Astrocyte (in vitro differentiated cells and primary cell): ENCODE measurements at regions not wholly inside any gene's neighbourhood (a gene's known extent, or its start where the extent isn't known, plus 50 kb on each side); places are given as distances from the start of the nearest gene placed in this dataset.

ENCODE experiments used
- DNase-seq: peaks from one replicate; pipeline ENCODE4 v3.0.0-alpha.2; 2010; ENCODE audit warnings: low read depth
- FAIRE-seq: peaks from 2 replicates; lab custom pipeline; 2011; peaks lifted over from hg19 to GRCh38; lab: Jason Lieb, UNC
- H2AFZ ChIP-seq: 2 replicates; pipeline ENCODE4 v1.6.0; 2012; ENCODE audit warnings: low read depth, low read length, inconsistent platforms
- H3K27ac ChIP-seq: 2 replicates; pipeline ENCODE4 v1.5.1; 2011; ENCODE audit warnings: low read depth, low read length, inconsistent platforms
- H3K27me3 ChIP-seq: 2 replicates; pipeline ENCODE4 v1.6.0; 2011; ENCODE audit warnings: low read length, inconsistent platforms; ENCODE audit not compliant: insufficient read depth
- H3K36me3 ChIP-seq: 2 replicates; pipeline ENCODE4 v1.5.1; 2011; ENCODE audit warnings: low read length, inconsistent platforms; ENCODE audit not compliant: insufficient read depth
- H3K4me1 ChIP-seq: 2 replicates; pipeline ENCODE4 v1.5.1; 2011; ENCODE audit warnings: low read length, inconsistent platforms; ENCODE audit not compliant: insufficient read depth
- H3K4me2 ChIP-seq: 2 replicates; pipeline ENCODE4 v1.6.0; 2012; ENCODE audit warnings: low read length, inconsistent platforms
- H3K4me3 ChIP-seq: 2 replicates; pipeline ENCODE4 v1.5.1; 2011; ENCODE audit warnings: low read depth, mild to moderate bottlenecking, low read length, inconsistent platforms; ENCODE audit not compliant: insufficient read depth
- H3K79me2 ChIP-seq: 2 replicates; pipeline ENCODE4 v1.6.0; 2012; ENCODE audit warnings: mild to moderate bottlenecking, low read length, inconsistent platforms; ENCODE audit not compliant: insufficient read depth
- H3K9ac ChIP-seq: 2 replicates; pipeline ENCODE4 v1.6.0; 2012; ENCODE audit warnings: mild to moderate bottlenecking, low read length, inconsistent platforms
- H3K9me3 ChIP-seq: 2 replicates; pipeline ENCODE4 v1.5.1; 2012; ENCODE audit warnings: low read depth, mild to moderate bottlenecking, low read length, inconsistent platforms; ENCODE audit not compliant: insufficient read depth
- H4K20me1 ChIP-seq: 2 replicates; pipeline ENCODE4 v1.6.0; 2012; ENCODE audit warnings: low read length, inconsistent platforms; ENCODE audit not compliant: insufficient read depth
- H3K27ac Mint-ChIP-seq: one replicate; pipeline ENCODE4 v1.8.0; 2021; ENCODE audit warnings: mild to moderate bottlenecking, mixed read lengths; ENCODE audit not compliant: unreplicated experiment
- H3K27me3 Mint-ChIP-seq: one replicate; pipeline ENCODE4 v1.8.0; 2021; ENCODE audit warnings: low read depth, mixed read lengths; ENCODE audit not compliant: unreplicated experiment
- H3K36me3 Mint-ChIP-seq: one replicate; pipeline ENCODE4 v1.8.0; 2021; ENCODE audit warnings: low read depth, mixed read lengths; ENCODE audit not compliant: unreplicated experiment
- H3K4me1 Mint-ChIP-seq: one replicate; pipeline ENCODE4 v1.8.0; 2021; ENCODE audit warnings: low read depth, mixed read lengths; ENCODE audit not compliant: unreplicated experiment
- H3K4me3 Mint-ChIP-seq: one replicate; pipeline ENCODE4 v1.8.0; 2021; ENCODE audit warnings: mild to moderate bottlenecking, moderate library complexity, mixed read lengths; ENCODE audit not compliant: unreplicated experiment
- H3K9me3 Mint-ChIP-seq: one replicate; pipeline ENCODE4 v1.8.0; 2021; ENCODE audit warnings: mild to moderate bottlenecking, mixed read lengths; ENCODE audit not compliant: unreplicated experiment
- CTCF ChIP-seq: IDR thresholded peaks from 2 replicates; pipeline ENCODE4 v1.5.1; 2011; ENCODE audit warnings: low read depth, mild to moderate bottlenecking, inconsistent platforms, low read length, moderate library complexity; ENCODE audit not compliant: insufficient read depth
- EZH2 ChIP-seq: IDR thresholded peaks from 2 replicates; pipeline ENCODE4 v1.6.1; 2012; ENCODE audit warnings: mild to moderate bottlenecking, low read length, inconsistent platforms; ENCODE audit not compliant: insufficient read depth

- Mint-ChIP-seq H3K4me1 (peaks cover 15% of the 10 kb centered on the region), H3K27me3 (no peaks in the 10 kb centered on the region), H3K4me3 (no peak overlapping the region), H3K27ac (no peak overlapping the region), H3K9me3 (no peaks in the 10 kb centered on the region), H3K36me3 (no peaks in the 10 kb centered on the region)
- FAIRE-seq (no peak), DNase-seq (no peak)
- Histone ChIP-seq H3K4me1 (peaks cover 12% of the 10 kb centered on the region), H3K4me3 (no peak overlapping the region), H3K4me2 (no peak overlapping the region), H3K79me2 (no peaks in the 10 kb centered on the region), H3K27me3 (no peaks in the 10 kb centered on the region), H3K9me3 (no peaks in the 10 kb centered on the region), H3K36me3 (no peaks in the 10 kb centered on the region), H3K9ac (no peak overlapping the region), H4K20me1 (no peaks in the 10 kb centered on the region), H3K27ac (no peak overlapping the region), H2AFZ (no peak overlapping the region)
- TF ChIP-seq CTCF: no peak
- TF ChIP-seq EZH2: no peak
Measured at GRCh38 chr4:33078145-33078544, 2358.0 kb downstream of the PCDH7 start.

GRCh38 chr4:33080275-33080674, 2360.1 kb downstream of the PCDH7 start:
- H3K4me3 Mint-ChIP-seq: no peak overlapping the region
- no peaks in the 10 kb centered on the region for H3K9me3 Mint-ChIP-seq
- DNase-seq (no peak), FAIRE-seq (no peak)
- Histone ChIP-seq H3K4me2 (no peak overlapping the region), H3K9ac (no peak overlapping the region), H3K27ac (no peak overlapping the region), H3K27me3 (no peaks in the 10 kb centered on the region), H3K79me2 (no peaks in the 10 kb centered on the region), H2AFZ (no peak overlapping the region), H3K9me3 (no peaks in the 10 kb centered on the region), H4K20me1 (no peaks in the 10 kb centered on the region), H3K4me3 (no peak overlapping the region), H3K4me1 (no peaks in the 10 kb centered on the region), H3K36me3 (no peaks in the 10 kb centered on the region)
- TF ChIP-seq EZH2 (no peak), CTCF (no peak)
- no peaks in the 10 kb centered on the region for H3K27me3 Mint-ChIP-seq
- H3K4me1 Mint-ChIP-seq: peaks cover 2% of the 10 kb centered on the region
- no peaks in the 10 kb centered on the region for H3K36me3 Mint-ChIP-seq
- H3K27ac Mint-ChIP-seq: no peak overlapping the region

GRCh38 chr4:33085709-33086108, 2365.5 kb downstream of the PCDH7 start:
- no peak overlapping the region for H3K27ac ChIP-seq
- FAIRE-seq (no peak), DNase-seq (no peak)
- Mint-ChIP-seq H3K9me3 (no peaks in the 10 kb centered on the region), H3K4me1 (peaks cover 10% of the 10 kb centered on the region), H3K27me3 (no peaks in the 10 kb centered on the region), H3K27ac (no peak overlapping the region), H3K4me3 (no peak overlapping the region), H3K36me3 (no peaks in the 10 kb centered on the region)
- no peak overlapping the region for H2AFZ ChIP-seq
- H3K4me3 ChIP-seq: no peak overlapping the region
- H3K27me3 ChIP-seq: no peaks in the 10 kb centered on the region
- H3K9me3 ChIP-seq: no peaks in the 10 kb centered on the region
- H3K9ac ChIP-seq: no peak overlapping the region
- H3K4me1 ChIP-seq: peaks cover 4% of the 10 kb centered on the region
- H3K4me2 ChIP-seq: no peak overlapping the region
- TF ChIP-seq CTCF (no peak), EZH2 (no peak)
- no peaks in the 10 kb centered on the region for H3K79me2 ChIP-seq
- no peaks in the 10 kb centered on the region for H4K20me1 ChIP-seq
- H3K36me3 ChIP-seq: no peaks in the 10 kb centered on the region
